Chondrocyte (in vitro differentiated cells): ENCODE measurements at regions not wholly inside any gene's neighbourhood (a gene's known extent, or its start where the extent isn't known, plus 50 kb on each side); places are given as distances from the start of the nearest gene placed in this dataset.

ENCODE experiments used
- DNase-seq: peaks from one replicate; pipeline ENCODE4 v3.0.0; 2021; ENCODE audit warnings: mixed read lengths, low spot score
- H3K27ac Mint-ChIP-seq: one replicate; pipeline ENCODE4 v1.8.0; 2021; ENCODE audit warnings: mild to moderate bottlenecking, moderate library complexity, mixed read lengths; ENCODE audit not compliant: unreplicated experiment
- H3K27me3 Mint-ChIP-seq: 2 replicates; pipeline ENCODE4 v1.8.0; 2021; ENCODE audit warnings: low read depth, mixed read lengths
- H3K36me3 Mint-ChIP-seq: 2 replicates; pipeline ENCODE4 v1.8.0; 2021; ENCODE audit warnings: low read depth, mixed read lengths
- H3K4me1 Mint-ChIP-seq: 2 replicates; pipeline ENCODE4 v1.8.0; 2021; ENCODE audit warnings: low read depth, mild to moderate bottlenecking, mixed read lengths
- H3K4me3 Mint-ChIP-seq: one replicate; pipeline ENCODE4 v1.8.0; 2021; ENCODE audit warnings: mild to moderate bottlenecking, moderate library complexity, mixed read lengths; ENCODE audit not compliant: unreplicated experiment
- H3K9me3 Mint-ChIP-seq: 2 replicates; pipeline ENCODE4 v1.8.0; 2021; ENCODE audit warnings: low read depth, mixed read lengths
- TF ChIP-seq, protein P1 (sequence below): fragments of 200-600 bp; sonication (generic); IDR thresholded peaks from 2 replicates; pipeline ENCODE4 v1.5.0; 2021; ENCODE audit warnings: antibody characterized with exemption, mild to moderate bottlenecking, moderate library complexity

DNA sequence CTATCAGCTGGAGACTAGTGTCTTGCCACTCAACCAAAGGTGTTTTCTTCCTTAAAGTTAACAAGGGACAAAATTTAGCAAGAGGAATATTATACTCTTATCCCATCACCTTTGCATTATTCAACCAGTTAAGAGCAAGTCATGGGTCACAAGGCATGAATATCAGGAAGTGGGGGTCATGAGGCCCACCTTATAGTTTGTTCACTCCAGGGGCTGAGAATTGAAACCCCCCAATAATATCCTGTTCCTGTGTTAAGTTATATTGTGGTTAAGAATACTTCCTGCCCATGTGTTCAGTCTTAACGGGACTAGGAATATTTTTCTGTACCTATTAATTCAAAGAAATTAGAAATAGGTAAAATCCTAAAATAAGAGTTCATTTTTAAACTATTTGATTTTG lies 239.7 kb downstream of the S1PR1 start:
- peaks cover 7% of the 10 kb centered on the region for H3K27me3 Mint-ChIP-seq
- H3K9me3 Mint-ChIP-seq = peaks cover 13% of the 10 kb centered on the region
- DNase-seq = no peak
- H3K4me1 Mint-ChIP-seq = no peaks in the 10 kb centered on the region
- TF ChIP-seq, protein P1, sequence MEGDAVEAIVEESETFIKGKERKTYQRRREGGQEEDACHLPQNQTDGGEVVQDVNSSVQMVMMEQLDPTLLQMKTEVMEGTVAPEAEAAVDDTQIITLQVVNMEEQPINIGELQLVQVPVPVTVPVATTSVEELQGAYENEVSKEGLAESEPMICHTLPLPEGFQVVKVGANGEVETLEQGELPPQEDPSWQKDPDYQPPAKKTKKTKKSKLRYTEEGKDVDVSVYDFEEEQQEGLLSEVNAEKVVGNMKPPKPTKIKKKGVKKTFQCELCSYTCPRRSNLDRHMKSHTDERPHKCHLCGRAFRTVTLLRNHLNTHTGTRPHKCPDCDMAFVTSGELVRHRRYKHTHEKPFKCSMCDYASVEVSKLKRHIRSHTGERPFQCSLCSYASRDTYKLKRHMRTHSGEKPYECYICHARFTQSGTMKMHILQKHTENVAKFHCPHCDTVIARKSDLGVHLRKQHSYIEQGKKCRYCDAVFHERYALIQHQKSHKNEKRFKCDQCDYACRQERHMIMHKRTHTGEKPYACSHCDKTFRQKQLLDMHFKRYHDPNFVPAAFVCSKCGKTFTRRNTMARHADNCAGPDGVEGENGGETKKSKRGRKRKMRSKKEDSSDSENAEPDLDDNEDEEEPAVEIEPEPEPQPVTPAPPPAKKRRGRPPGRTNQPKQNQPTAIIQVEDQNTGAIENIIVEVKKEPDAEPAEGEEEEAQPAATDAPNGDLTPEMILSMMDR = no peak
- H3K36me3 Mint-ChIP-seq = no peaks in the 10 kb centered on the region
- no peak overlapping the region for H3K4me3 Mint-ChIP-seq
- no peak overlapping the region for H3K27ac Mint-ChIP-seq

DNA sequence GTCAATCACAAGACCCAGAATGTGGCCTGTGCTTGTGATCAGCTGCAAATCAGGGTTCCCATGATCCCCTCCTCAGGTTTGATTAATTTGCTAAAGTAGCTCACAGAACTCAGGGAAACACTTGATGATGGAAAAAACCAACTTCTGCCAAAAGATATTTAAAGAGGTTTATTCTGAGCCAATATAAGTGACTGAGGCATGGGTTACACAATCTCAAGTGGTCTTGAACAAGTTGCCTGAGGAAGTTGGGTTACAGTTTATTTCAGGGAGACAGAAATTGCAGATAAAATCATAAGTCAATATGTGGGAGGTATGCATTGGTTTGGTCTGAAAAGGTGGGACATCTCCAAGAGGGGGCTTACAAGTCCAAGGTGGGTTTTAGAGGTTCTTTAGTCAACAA lies 243.1 kb downstream of the S1PR1 start:
- TF ChIP-seq, protein P1 = no peak
- peaks cover 7% of the 10 kb centered on the region for H3K27me3 Mint-ChIP-seq
- no peaks in the 10 kb centered on the region for H3K9me3 Mint-ChIP-seq
- H3K36me3 Mint-ChIP-seq = no peaks in the 10 kb centered on the region
- no peak for DNase-seq
- no peak overlapping the region for H3K27ac Mint-ChIP-seq
- H3K4me1 Mint-ChIP-seq = no peaks in the 10 kb centered on the region
- no peak overlapping the region for H3K4me3 Mint-ChIP-seq

DNA sequence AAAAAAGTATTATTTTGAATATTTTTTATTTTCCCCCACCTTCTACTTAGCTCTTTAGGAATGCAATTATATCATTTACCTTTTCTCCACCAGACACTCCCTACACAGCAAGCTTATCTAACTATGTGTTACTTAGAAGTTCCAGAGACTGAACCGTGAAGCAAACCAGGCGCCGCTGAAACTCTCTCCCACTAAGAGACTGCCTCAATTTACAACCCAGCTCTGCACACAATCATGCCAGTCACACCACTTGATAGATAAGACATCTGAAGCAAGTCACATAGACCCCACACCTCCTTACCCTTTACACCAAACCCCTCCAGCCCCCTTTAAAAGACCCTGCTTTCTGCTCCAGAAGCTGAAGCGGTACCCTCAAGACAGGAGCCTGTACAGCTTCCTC lies 245.5 kb downstream of the S1PR1 start:
- Mint-ChIP-seq H3K4me1 (no peaks in the 10 kb centered on the region), H3K27ac (no peak overlapping the region), H3K36me3 (no peaks in the 10 kb centered on the region), H3K9me3 (no peaks in the 10 kb centered on the region), H3K27me3 (peaks cover 3% of the 10 kb centered on the region), H3K4me3 (no peak overlapping the region)
- DNase-seq = no peak
- TF ChIP-seq, protein P1 = no peak

DNA sequence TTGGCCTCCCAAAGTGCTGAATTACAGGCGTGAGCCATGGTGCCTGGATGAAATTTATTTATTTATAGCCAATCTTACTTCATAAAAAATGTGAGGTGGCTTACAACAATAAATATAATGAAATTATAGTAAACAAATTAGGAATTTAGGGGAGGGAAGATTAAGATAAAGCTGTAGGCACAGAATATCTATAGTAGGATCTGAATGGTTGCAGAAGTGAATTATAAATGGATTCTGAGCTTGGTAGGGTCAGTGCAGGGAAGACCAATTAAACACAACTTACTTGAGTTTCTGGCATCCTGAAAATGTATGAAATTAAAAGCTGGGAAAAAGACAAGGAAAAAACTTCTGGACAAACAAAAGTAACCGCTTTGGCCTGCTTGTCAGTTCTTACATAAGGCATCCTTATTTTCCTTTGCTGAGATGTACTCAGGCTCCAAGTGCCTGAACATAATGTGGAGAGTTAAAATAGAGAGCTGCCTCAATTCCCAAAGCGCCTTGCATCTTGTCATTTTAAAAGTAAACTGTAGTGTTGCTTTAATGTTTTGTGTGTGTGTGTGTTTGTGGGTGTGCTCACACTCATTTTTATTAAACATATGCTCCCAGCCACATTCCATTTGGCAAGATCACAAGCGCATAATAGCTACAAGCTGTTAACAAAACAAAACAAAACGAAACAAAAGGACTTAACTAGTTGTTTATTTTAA lies 247.3 kb downstream of the S1PR1 start:
- TF ChIP-seq, protein P1 = no peak
- Mint-ChIP-seq H3K27me3 (peaks cover 3% of the 10 kb centered on the region), H3K9me3 (no peaks in the 10 kb centered on the region), H3K4me3 (no peak overlapping the region), H3K27ac (no peak overlapping the region), H3K36me3 (no peaks in the 10 kb centered on the region), H3K4me1 (no peaks in the 10 kb centered on the region)
- no peak for DNase-seq

DNA sequence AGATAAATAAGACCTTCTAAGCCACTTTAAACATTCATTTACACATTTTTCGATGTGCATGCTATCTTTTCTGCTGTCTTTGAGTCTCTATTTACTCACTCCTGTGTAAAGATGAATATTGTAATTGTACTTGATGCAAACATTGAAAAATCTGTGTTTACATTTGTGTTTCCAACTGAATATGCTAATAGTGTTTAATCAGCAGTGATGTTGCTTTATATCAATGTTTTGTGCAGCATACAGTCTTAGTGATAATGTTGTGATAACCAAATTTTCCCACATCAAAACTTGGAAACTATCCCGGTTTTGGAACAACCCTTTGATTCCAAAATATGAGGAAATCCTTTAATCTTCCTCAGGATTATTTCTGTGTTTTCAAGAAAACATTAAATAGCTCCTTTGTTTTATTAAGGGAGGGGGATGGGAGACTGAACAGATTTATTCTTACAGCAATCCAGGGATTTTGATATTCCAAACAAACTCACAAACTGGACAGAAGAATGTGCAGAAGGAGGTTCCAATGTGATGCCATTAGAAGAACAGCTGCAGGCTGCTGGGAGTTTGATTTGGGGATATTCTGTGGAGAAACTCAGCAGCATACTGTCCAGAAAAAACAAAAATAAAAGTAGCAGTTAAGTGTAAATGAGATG lies 248.0 kb downstream of the S1PR1 start:
- Mint-ChIP-seq H3K27ac (no peak overlapping the region), H3K9me3 (peaks cover 6% of the 10 kb centered on the region)

More for the DNA sequence above, 248.0 kb downstream of the S1PR1 start:
- Mint-ChIP-seq H3K4me3 (no peak overlapping the region), H3K27me3 (peaks cover 3% of the 10 kb centered on the region), H3K36me3 (no peaks in the 10 kb centered on the region), H3K4me1 (no peaks in the 10 kb centered on the region)
- no peak for DNase-seq
- TF ChIP-seq, protein P1 = no peak
